ENCODE measurements at regions not wholly inside any gene's neighbourhood (a gene's known extent, or its start where the extent isn't known, plus 50 kb on each side); places are given as distances from the start of the nearest gene placed in this dataset.

- DNase-seq (ENCODE audit: extremely low read depth, low read depth) = no peak
- no peak for TF ChIP-seq CTCF (IDR thresholded peaks at IDR 0.05; ENCODE audit: low read depth, low read length)
Measured at GRCh38 chr3:163547014-163547685, 1531.1 kb downstream of the SI start.

- DNase-seq (ENCODE audit: extremely low read depth, low read depth) = no peak
- no peak for TF ChIP-seq CTCF (IDR thresholded peaks at IDR 0.05; ENCODE audit: low read depth, low read length)
Measured at GRCh38 chr3:163543662-163544061, 1534.6 kb downstream of the SI start.

- DNase-seq (ENCODE audit: extremely low read depth, low read depth) = no peak
- TF ChIP-seq CTCF (IDR thresholded peaks at IDR 0.05; ENCODE audit: low read depth, low read length) = no peak
Measured at GRCh38 chr3:163541629-163542028, 1536.7 kb downstream of the SI start.

- DNase-seq (ENCODE audit: extremely low read depth, low read depth) = no peak
Measured at GRCh38 chr3:163538387-163538786, 1539.9 kb downstream of the SI start.

GRCh38 chr3:163533381-163533780 is 1544.9 kb downstream of the SI start:
- TF ChIP-seq CTCF (IDR thresholded peaks at IDR 0.05; ENCODE audit: low read depth, low read length) = no peak
- DNase-seq (ENCODE audit: extremely low read depth, low read depth) = no peak

More at GRCh38 chr3:163538387-163538786, 1539.9 kb downstream of the SI start:
- no peak for TF ChIP-seq CTCF (IDR thresholded peaks at IDR 0.05; ENCODE audit: low read depth, low read length)

GRCh38 chr3:163523375-163523774 is 1554.9 kb downstream of the SI start:
- DNase-seq (ENCODE audit: extremely low read depth, low read depth) = no peak
- TF ChIP-seq CTCF (IDR thresholded peaks at IDR 0.05; ENCODE audit: low read depth, low read length) = no peak

- no peak for TF ChIP-seq CTCF (IDR thresholded peaks at IDR 0.05; ENCODE audit: low read depth, low read length)
- no peak for DNase-seq (ENCODE audit: extremely low read depth, low read depth)
Measured at GRCh38 chr3:163521261-163521660, 1557.0 kb downstream of the SI start.

Data from AG09319 (cell line).